NCI-H187 (cell line): ENCODE measurements at regions not wholly inside any gene's neighbourhood (a gene's known extent, or its start where the extent isn't known, plus 50 kb on each side); places are given as distances from the start of the nearest gene placed in this dataset.
A peak's percentile ranks its signal among the peaks of the same experiment; 100 is the strongest.

Experiments used
- DNase-seq, 2 experiments: peaks; one replicate each; lab custom pipeline; 2025; lab: John Stamatoyannopoulos, UW

DNA sequence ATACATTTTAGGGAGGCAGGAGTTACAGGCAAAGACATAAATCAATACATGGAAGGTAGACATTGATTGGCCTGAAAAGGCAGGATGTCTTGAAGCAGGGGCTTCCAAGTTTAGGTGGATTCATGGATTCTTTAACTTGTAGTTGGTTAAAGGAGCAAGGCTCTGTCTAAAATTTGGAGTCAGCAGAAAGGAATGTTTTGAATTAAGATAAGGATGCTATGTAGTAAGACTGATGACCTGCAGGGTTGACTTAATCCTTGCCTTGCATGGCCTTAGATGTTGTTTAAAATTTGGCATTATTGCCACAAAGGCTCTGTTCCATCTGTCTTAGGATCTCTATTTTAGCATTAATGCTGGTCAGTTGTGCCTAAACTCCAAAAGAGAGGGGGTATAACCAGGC lies 171.3 kb downstream of the C5orf15 start:
- no peak for DNase-seq

- no peak for DNase-seq
These were observed 172.2 kb downstream of the C5orf15 start for GRCh38 chr5:133796186-133796585.

DNA sequence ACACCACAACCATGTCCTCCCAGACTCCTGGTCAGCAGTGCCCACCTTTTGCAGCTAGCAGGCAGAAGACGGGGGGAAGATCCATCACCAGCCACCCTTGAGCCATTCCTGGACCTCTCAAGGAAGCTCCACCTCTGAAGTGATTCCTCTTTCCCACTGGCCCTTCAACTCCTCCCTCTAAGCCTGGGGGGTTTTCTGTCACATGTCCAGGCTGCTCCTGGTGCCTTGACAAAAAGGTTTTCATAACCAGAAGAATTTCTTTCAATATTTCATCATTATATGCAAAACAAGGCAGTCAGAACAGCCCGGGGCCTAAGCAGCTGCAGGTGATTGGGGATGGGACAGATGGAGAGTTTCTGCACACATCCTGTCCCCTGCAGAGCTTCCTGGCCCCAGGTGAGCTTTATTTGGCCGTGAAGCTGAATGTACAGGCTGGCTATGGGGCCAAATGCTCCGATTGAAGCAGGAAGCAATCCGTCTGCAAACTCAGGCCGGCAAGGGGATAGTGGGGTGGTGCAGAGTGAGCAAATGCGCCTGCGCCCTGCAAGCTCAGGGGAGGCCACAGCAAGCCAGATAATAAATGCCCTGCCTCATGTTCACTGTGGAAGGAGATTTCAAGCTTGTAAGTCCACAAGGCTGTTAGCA lies 173.5 kb downstream of the C5orf15 start:
- DNase-seq: no peak

- DNase-seq: no peak
These were observed 174.5 kb downstream of the C5orf15 start for GRCh38 chr5:133793756-133794465.

- no peak for DNase-seq
These were observed 175.8 kb downstream of the C5orf15 start for GRCh38 chr5:133792655-133793054.

- no peak for DNase-seq
These were observed 176.4 kb downstream of the C5orf15 start for GRCh38 chr5:133792024-133792423.

- peak; percentile 75 to 81 for DNase-seq
These were observed 177.5 kb downstream of the C5orf15 start for GRCh38 chr5:133790898-133791297.

DNA sequence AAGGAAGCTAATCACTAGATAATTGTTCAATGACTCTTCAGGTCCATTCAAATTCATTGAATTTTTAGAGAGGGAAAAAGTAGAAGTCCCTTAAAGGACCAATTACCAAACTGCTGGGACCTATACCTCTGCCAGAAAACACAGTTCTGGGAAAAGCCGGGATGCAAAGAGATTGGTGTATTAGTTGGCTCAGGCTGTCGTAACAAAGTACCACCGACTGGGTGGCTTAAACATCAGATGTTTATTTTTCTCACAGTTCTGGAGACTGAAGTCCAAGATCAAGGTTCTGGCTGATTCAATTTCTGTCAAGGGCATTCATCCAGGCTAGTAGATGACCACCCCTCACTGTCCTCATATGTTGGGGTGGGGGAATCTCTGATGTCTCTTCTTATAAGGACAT lies 177.1 kb upstream of the FSTL4 start:
- DNase-seq: no peak

DNA sequence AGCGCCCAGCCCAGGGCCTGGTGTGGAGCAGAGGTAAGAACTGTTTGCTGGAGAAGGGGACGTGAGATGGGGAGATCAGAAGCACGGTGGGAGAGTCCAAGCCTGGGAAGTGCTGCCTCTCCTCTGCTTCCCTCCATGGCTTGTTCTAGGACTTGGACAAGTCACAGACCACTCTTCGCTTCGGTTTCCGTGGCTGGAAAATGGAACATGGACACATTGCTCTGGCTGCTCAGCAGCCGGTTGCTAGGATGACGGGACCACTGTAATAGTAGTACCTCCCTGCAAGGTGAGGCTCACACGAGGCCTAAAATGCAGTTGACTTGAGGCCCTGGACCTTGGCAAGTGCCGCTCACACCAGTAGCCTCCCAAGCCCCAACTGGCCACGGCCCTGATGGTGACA lies 175.8 kb upstream of the FSTL4 start:
- DNase-seq: no peak

DNA sequence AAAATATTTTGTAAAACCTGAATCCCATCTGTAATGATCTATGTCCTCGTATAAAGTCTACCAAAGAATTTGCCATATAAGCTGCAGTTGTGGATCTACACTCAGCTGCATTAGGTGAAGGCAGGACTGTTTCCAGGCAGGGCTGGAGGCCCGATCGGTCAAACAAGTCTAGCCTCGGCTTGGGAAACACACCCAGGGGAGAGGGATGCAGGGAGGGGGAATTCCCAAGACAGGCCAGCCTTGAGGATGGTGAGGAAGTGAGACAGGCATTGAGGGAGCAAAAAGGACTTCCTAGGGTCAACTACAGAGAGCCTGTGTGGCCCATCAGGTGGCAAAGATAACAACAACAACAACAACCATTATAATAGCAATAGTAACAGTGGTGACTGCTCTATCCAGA lies 174.1 kb upstream of the FSTL4 start:
- no peak for DNase-seq

GRCh38 chr5:133785182-133785581 lies 172.8 kb upstream of the FSTL4 start:
- DNase-seq: no peak

- no peak for DNase-seq
These were observed 171.1 kb upstream of the FSTL4 start for GRCh38 chr5:133783481-133783880.

DNA sequence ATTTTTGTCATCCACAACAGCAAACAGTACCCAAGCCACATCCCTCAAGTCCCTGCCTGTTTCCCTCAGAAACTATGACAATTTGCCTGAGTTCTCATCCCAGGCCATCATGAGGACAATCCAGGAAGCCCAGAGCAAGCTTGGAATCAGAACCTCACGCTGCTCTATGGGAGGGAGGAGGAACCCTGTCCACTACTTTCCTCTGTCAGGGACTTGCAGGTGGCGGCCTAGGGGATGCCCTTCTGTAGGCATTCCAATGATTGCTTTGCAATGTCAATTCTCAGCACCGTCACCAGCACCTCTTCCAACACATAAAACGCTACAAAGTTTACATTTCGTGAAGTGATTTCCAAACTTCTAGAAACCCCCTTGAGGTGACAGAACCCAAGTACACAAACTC lies 170.4 kb upstream of the FSTL4 start:
- no peak for DNase-seq

DNA sequence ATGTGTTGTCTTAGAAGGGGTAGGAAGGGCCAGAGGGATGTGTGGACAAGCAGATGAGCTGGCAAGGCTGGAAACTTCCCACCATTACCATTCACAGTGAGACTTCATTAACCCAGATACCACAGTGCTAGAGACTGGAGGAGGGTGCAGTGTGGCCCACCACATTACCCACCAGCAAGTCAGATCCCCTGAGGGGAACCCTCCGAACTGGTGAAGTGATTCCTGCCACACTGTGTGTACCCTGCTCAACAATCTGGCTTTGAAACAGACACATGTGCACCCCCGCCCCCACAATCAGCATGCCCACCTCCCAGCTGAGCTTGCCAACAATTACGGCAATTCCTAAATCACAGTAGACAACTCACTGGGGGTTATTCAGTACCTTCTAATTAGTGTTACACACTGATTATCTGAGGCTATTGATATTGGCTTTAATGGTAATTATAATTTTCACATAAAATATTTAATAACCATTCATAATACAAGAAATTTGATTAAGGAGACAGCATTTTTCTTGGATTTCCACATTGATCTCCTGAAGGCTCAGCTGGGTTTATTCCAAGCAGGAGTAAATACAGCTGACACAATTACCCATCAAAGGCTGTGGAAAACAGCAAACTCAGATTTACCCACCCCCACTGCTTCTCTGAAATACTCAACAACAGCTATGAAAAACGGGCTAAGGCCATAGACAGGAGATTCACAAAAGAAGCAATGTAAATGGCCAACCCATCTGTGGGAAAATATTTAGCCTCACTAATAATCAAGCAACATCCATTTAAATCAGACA lies 169.3 kb upstream of the FSTL4 start:
- DNase-seq: no peak

DNA sequence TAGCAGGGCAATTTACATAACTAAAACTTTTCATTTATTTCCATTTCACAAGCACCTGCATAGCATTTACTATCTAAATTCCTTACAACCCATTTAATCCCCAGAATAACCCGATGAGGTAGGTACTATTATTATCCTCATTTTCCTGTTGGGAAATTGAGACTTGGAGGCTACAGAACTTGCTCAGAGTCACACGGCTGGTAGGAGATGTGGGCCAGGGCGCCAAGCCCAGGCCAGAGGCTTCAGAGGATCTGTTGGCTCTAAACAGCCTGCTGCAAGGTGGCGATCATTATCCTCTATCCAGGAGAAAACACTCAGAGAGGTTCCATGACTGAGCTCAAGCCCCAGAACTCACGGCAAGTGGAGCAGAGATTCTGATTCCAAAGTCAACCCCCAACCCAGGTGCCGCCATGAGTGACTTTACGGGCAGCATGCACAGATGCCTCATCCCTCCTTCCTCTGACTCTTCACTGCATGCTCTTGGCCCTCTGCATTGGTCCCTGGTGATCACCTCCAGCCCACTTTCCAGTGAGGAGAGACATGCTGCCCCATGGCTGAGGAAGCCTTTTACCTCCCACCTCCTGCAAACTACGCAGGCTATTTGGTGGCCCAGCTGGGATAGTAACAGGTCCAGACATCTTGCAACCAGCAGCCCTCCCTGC lies 168.4 kb upstream of the FSTL4 start:
- no peak for DNase-seq

GRCh38 chr5:133779828-133780475 lies 167.6 kb upstream of the FSTL4 start:
- DNase-seq: no peak

DNA sequence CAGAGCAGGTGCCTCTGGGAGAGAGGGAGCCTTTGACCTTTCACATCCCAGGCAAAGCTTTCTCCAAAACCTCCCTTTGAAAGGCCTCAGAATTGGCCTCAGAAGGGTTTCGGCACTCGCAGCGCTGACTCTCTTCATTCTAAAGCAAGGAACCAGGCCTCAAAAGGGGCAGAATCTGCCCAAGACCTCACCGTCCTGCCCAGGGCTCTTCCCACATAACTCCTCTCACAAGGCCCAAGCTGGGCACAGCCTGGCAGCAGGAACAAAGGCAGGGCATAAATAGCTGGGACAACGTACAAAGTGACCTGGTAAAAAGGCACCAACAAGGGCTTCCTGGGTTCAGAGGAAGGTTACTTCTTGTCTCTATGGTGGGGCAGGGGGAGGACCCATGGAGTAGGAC lies 166.3 kb upstream of the FSTL4 start:
- no peak for DNase-seq

DNA sequence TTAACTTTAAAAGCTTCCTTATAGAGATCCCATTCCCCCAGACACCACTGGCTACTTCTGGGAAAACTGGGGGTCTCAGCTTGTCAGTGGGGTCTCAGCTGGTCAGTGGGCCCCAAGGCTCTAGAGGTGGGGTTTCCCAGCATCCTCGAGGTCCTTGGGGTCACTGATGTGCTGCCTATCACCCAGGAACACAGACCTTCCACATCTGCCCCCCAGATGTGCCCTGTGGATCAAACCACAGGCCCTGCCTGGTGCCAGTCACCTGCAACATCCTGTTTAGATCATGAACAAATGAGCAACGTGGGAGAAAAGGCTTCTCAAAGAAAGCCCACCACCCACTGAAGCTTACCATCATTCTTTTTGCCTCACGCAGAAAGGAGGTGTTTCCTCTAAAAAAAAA lies 165.6 kb upstream of the FSTL4 start:
- no peak for DNase-seq

DNA sequence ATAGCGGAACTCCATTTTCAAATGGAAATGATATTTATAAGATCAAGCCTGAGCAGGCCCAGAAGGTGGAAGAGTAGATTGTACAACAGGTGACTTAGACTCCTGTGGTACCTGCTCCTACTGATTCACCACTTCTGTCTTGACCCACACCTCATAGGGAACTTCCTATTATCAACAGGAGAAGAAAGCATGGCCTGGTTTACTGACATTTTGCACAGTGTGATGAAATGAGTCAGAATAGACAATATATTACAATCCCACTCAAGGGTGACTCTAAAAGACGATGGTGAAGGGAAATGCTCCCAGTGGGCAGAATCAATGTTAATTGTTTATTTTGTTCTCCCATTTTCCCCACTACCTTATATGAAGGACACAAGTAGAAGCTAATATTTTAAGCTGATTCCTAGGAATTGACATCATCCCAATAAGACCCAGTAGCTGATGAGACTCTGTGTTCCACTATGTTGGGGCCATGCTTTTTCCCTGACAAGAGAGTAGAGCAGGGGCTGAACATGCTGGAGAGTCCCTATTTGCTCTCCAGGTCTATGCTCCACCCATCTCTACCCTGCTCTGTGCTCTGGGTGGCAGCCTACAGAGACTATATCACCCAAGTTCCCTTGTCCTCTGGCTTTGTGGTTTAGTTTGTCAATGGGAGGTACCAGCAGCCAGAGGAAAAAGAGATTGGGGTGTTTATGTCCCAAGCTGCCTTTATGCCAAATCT lies 163.4 kb upstream of the FSTL4 start:
- no peak for DNase-seq

- DNase-seq: no peak
These were observed 161.2 kb upstream of the FSTL4 start for GRCh38 chr5:133773247-133774202.
